Keratinocyte (primary cell): ENCODE measurements at regions not wholly inside any gene's neighbourhood (a gene's known extent, or its start where the extent isn't known, plus 50 kb on each side); places are given as distances from the start of the nearest gene placed in this dataset.

Source experiments
- CTCF ChIP-seq, 3 experiments: IDR thresholded peaks in 1 of 3; conservative IDR thresholded peaks in 1 of 3; optimal IDR thresholded peaks in 1 of 3; 2 replicates in 2 of 3; 3 replicates in 1 of 3; pipeline versions ENCODE3 to v1.5.1; 2011; ENCODE audit warnings: low read length in 3 of 3, mild to moderate bottlenecking in 3 of 3, moderate library complexity in 2 of 3, control low read depth in 1 of 3, inconsistent platforms in 1 of 3; ENCODE audit not compliant: insufficient read depth in 2 of 3; ENCODE audit errors: extremely low read depth in 1 of 3
- EZH2 ChIP-seq: IDR thresholded peaks from one replicate; pipeline ENCODE4 v1.6.1; 2012; ENCODE audit warnings: inconsistent platforms, mild to moderate bottlenecking, low read length, moderate library complexity

- TF ChIP-seq CTCF (optimal IDR thresholded peaks at IDR 0.05 in 1 of 3, IDR thresholded peaks at IDR 0.05 in 1 of 3, conservative IDR thresholded peaks at IDR 0.05 in 1 of 3; ENCODE audit: extremely low read depth in 1 of 3, insufficient read depth in 2 of 3, low read length in 3 of 3) (no peak), EZH2 (no peak)
These were observed 371.7 kb downstream of the KLHL13 start for GRCh38 chrX:117744958-117745357.
